Activated CD4-positive, alpha-beta T cell treated with anti-CD3 and anti-CD28 coated beads, Interleukin-2, amount 50 U/mL, for 16 hours (primary cell): ENCODE measurements at regions not wholly inside any gene's neighbourhood (a gene's known extent, or its start where the extent isn't known, plus 50 kb on each side); places are given as distances from the start of the nearest gene placed in this dataset.

ENCODE experiments used
- DNase-seq: peaks from one replicate; pipeline ENCODE4 v3.0.0-alpha.2; 2020

- DNase-seq, result no peak
Measured at GRCh38 chr12:77488041-77488620, 342.6 kb upstream of the NAV3 start.

- no peak for DNase-seq
Measured at GRCh38 chr12:77486872-77487271, 343.8 kb upstream of the NAV3 start.

GRCh38 chr12:77485961-77486854 is 344.5 kb upstream of the NAV3 start:
- no peak for DNase-seq

GRCh38 chr12:77481687-77482086 is 349.0 kb upstream of the NAV3 start:
- no peak for DNase-seq

GRCh38 chr12:77477907-77478533 is 352.7 kb upstream of the NAV3 start:
- no peak for DNase-seq

- DNase-seq, result no peak
Measured at GRCh38 chr12:77471801-77472200, 358.9 kb upstream of the NAV3 start.

- DNase-seq, result no peak
Measured at GRCh38 chr12:77469578-77470333, 360.9 kb upstream of the NAV3 start.

- no peak for DNase-seq
Measured at GRCh38 chr12:77442633-77443032, 377.3 kb upstream of the E2F7 start.

- DNase-seq, result no peak
Measured at GRCh38 chr12:77439749-77440148, 374.4 kb upstream of the E2F7 start.

- DNase-seq, result no peak
Measured at GRCh38 chr12:77438644-77439043, 373.3 kb upstream of the E2F7 start.

GRCh38 chr12:77437206-77437605 is 371.8 kb upstream of the E2F7 start:
- DNase-seq, result no peak

- DNase-seq, result no peak
Measured at GRCh38 chr12:77435446-77436091, 370.2 kb upstream of the E2F7 start.

- no peak for DNase-seq
Measured at GRCh38 chr12:77433799-77434198, 368.4 kb upstream of the E2F7 start.

- no peak for DNase-seq
Measured at GRCh38 chr12:77429426-77429825, 364.1 kb upstream of the E2F7 start.

- DNase-seq, result no peak
Measured at GRCh38 chr12:77421152-77421551, 355.8 kb upstream of the E2F7 start.

- no peak for DNase-seq
Measured at GRCh38 chr12:77409551-77409950, 344.2 kb upstream of the E2F7 start.

- DNase-seq, result no peak
Measured at GRCh38 chr12:77407931-77408330, 342.6 kb upstream of the E2F7 start.

- no peak for DNase-seq
Measured at GRCh38 chr12:77406219-77406905, 341.0 kb upstream of the E2F7 start.

GRCh38 chr12:77402716-77403115 is 337.3 kb upstream of the E2F7 start:
- DNase-seq, result no peak

GRCh38 chr12:77401770-77402081 is 336.4 kb upstream of the E2F7 start:
- no peak for DNase-seq

GRCh38 chr12:77401064-77401769 is 335.8 kb upstream of the E2F7 start:
- DNase-seq, result no peak
